PC-3 (cell line): ENCODE measurements at regions not wholly inside any gene's neighbourhood (a gene's known extent, or its start where the extent isn't known, plus 50 kb on each side); places are given as distances from the start of the nearest gene placed in this dataset.

Source experiments
- ATAC-seq: fragments of 200-7000 bp; cut with Tn5 transposase; 2 replicates; pipeline ENCODE4 v1.9.1; 2020; ENCODE audit warnings: mild to moderate bottlenecking, moderate library complexity
- BruUV-seq: library from RNA; stranded (reverse); fragments of 400-500 nt; replicated peaks from 2 replicates; lab custom pipeline; 2021; lab: Mats Ljungman, UMichigan
- CTCF ChIA-PET: fragments of 300-600 bp; sonication (Branson Sonifier 250); formaldehyde crosslinking; loops from one replicate; lab custom pipeline; 2022; ENCODE audit warnings: antibody characterized with exemption; lab: Charles Lee
- POLR2A ChIA-PET: fragments of 300-600 bp; sonication (Branson Sonifier 250); formaldehyde crosslinking; loops from one replicate; lab custom pipeline; 2022; ENCODE audit warnings: antibody characterized with exemption; ENCODE audit not compliant: unreplicated experiment; lab: Charles Lee
- DNase-seq: peaks from one replicate; pipeline ENCODE4 v3.0.0-alpha.2; 2015
- H2AFZ ChIP-seq: fragments of 300-600 bp; sonication (generic); 2 replicates; pipeline ENCODE4 v1.6.0; 2016; ENCODE audit warnings: antibody characterized with exemption, low read length
- H3F3A ChIP-seq: fragments of 300-600 bp; sonication (generic); one replicate; pipeline ENCODE4 v1.6.0; 2017; ENCODE audit warnings: antibody characterized with exemption, low read length, control low read depth, mild to moderate bottlenecking; ENCODE audit not compliant: unreplicated experiment
- H3K27ac ChIP-seq: fragments of 300-600 bp; sonication (generic); 2 replicates; pipeline ENCODE4 v1.5.1; 2016; ENCODE audit warnings: mild to moderate bottlenecking, low read length
- H3K27me3 ChIP-seq: fragments of 300-600 bp; sonication (generic); 2 replicates; pipeline ENCODE4 v1.6.1; 2016; ENCODE audit warnings: low read length, mixed read lengths
- H3K36me3 ChIP-seq: fragments of 300-600 bp; sonication (generic); 2 replicates; pipeline ENCODE4 v1.6.1; 2016; ENCODE audit warnings: low read depth, mixed run types, low read length, mixed read lengths
- H3K4me1 ChIP-seq: fragments of 300-600 bp; sonication (generic); 2 replicates; pipeline ENCODE4 v1.5.1; 2016; ENCODE audit warnings: low read length; ENCODE audit not compliant: insufficient read depth
- H3K4me2 ChIP-seq: fragments of 300-600 bp; sonication (generic); 2 replicates; pipeline ENCODE4 v1.6.0; 2016; ENCODE audit warnings: low read length
- H3K4me3 ChIP-seq: fragments of 300-600 bp; sonication (generic); 2 replicates; pipeline ENCODE4 v1.5.1; 2016; ENCODE audit warnings: mild to moderate bottlenecking, low read length, mixed read lengths
- H3K79me2 ChIP-seq: fragments of 300-600 bp; sonication (generic); 2 replicates; pipeline ENCODE4 v1.6.1; 2017; ENCODE audit warnings: low read length, mixed read lengths
- H3K9ac ChIP-seq: fragments of 300-600 bp; sonication (generic); 2 replicates; pipeline ENCODE4 v1.6.0; 2016; ENCODE audit warnings: mild to moderate bottlenecking, low read length
- H3K9me2 ChIP-seq: fragments of 300-600 bp; sonication (generic); replicated peaks from 2 replicates; pipeline ENCODE4 v1.6.1; 2016; ENCODE audit warnings: mixed run types, low read length, mixed read lengths
- H3K9me3 ChIP-seq: fragments of 300-600 bp; sonication (generic); 2 replicates; pipeline ENCODE4 v1.6.1; 2016; ENCODE audit warnings: low read length, mixed read lengths
- H4K20me1 ChIP-seq: fragments of 300-600 bp; sonication (generic); 2 replicates; pipeline ENCODE4 v1.6.1; 2016; ENCODE audit warnings: low read length, mixed read lengths
- EZH2 ChIP-seq: fragments of 300-600 bp; sonication (generic); IDR thresholded peaks from one replicate; pipeline ENCODE4 v1.6.1; 2017; ENCODE audit warnings: antibody characterized with exemption, mild to moderate bottlenecking, low read length; ENCODE audit not compliant: unreplicated experiment
- EZH2phosphoT487 ChIP-seq: fragments of 300-600 bp; sonication (generic); IDR thresholded peaks from 2 replicates; pipeline ENCODE4 v1.6.1; 2018; ENCODE audit warnings: mild to moderate bottlenecking, antibody characterized with exemption, low read length, borderline replicate concordance
- intact Hi-C: fragments of 100-400 bp; cut with micrococcal nuclease; formaldehyde crosslinking; loops from 2 replicates; pipeline ENCODE4 v1.9.0; 2023
- TF ChIP-seq, protein P1 (sequence below): fragments of 300-600 bp; sonication (generic); conservative IDR thresholded peaks from 2 replicates; pipeline ENCODE4 v1.5.1; 2017; ENCODE audit warnings: antibody characterized with exemption, low read depth, mild to moderate bottlenecking, low read length

DNA sequence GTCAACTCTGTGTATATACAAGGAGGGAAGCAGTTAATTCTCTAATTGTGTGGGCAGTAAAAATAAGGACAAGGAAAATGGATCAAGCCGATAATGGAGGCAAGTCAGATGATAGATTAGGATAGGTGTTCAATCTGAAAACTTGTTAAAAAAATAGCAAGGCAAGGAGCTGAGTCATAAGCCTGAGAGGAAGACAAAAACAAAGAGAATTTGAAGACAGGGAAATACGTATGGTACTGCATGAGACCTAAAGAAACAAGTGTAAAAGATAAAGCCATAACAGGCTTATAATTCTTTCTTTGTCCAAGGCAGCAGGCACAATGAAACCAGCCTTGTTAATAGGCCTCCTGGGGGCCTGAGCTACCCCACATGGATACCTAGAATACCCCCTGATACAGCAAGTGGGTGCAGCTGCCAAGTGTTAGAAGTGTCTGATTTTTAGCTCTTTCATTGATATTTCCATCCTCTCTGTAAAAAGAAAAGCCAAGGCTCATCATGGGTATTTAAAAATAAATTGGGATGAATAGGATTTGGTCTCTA, 1570.6 kb upstream of the LRRTM3 start:
- no peaks in the 10 kb centered on the region for H3K9me2 ChIP-seq
- H4K20me1 ChIP-seq = no peaks in the 10 kb centered on the region
- CTCF ChIA-PET = interaction anchor here (0.6 kb wide), 1 partner anchor 924 kb away, joined by 5 read pairs; no protein-coding TSS in a partner anchor
- no peaks in the 10 kb centered on the region for H3K79me2 ChIP-seq
- no peaks in the 10 kb centered on the region for H3K4me1 ChIP-seq
- no peak overlapping the region for H3K4me3 ChIP-seq
- no peak overlapping the region for H2AFZ ChIP-seq
- H3K4me2 ChIP-seq = no peak overlapping the region
- H3K36me3 ChIP-seq = no peaks in the 10 kb centered on the region
- no TSS peak for BruUV-seq
- TF ChIP-seq, protein P1, sequence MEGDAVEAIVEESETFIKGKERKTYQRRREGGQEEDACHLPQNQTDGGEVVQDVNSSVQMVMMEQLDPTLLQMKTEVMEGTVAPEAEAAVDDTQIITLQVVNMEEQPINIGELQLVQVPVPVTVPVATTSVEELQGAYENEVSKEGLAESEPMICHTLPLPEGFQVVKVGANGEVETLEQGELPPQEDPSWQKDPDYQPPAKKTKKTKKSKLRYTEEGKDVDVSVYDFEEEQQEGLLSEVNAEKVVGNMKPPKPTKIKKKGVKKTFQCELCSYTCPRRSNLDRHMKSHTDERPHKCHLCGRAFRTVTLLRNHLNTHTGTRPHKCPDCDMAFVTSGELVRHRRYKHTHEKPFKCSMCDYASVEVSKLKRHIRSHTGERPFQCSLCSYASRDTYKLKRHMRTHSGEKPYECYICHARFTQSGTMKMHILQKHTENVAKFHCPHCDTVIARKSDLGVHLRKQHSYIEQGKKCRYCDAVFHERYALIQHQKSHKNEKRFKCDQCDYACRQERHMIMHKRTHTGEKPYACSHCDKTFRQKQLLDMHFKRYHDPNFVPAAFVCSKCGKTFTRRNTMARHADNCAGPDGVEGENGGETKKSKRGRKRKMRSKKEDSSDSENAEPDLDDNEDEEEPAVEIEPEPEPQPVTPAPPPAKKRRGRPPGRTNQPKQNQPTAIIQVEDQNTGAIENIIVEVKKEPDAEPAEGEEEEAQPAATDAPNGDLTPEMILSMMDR = no peak
- TF ChIP-seq EZH2phosphoT487 = no peak
- TF ChIP-seq EZH2 = no peak
- ATAC-seq = no peak
- no peak for DNase-seq
- no peaks in the 10 kb centered on the region for H3K27me3 ChIP-seq
- no peaks in the 10 kb centered on the region for H3K9me3 ChIP-seq
- no peak overlapping the region for H3K27ac ChIP-seq
- POLR2A ChIA-PET = no interaction called here
- intact Hi-C loops = loop anchor here (5.0 to 10.0 kb wide), 6 partner anchors 217 to 1270 kb away; no protein-coding TSS in a partner anchor
- no peak overlapping the region for H3K9ac ChIP-seq
- no peaks in the 10 kb centered on the region for H3F3A ChIP-seq

DNA sequence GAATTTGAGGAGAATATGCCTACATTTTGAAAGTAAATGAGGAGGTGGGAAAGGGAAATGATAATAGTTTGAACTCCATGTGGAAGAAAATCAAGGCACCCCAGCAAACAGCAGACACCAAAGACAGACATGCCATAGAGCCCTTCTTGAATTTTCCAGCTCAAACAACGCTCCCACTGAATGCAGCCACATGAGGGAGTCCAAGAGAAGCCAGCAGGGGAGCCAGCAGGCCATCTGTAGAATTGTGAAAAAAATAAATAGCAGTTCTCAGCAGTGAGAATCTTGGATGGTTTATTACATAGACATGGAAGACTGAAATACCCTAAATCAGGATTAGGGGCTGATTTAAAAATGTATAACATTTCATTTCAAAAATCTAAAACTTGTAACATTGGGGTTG, 1567.3 kb upstream of the LRRTM3 start:
- Histone ChIP-seq H3K27me3 (no peaks in the 10 kb centered on the region), H3K9ac (no peak overlapping the region), H3F3A (no peaks in the 10 kb centered on the region), H3K79me2 (no peaks in the 10 kb centered on the region), H3K36me3 (no peaks in the 10 kb centered on the region), H3K27ac (no peak overlapping the region), H3K9me2 (no peaks in the 10 kb centered on the region), H3K4me3 (no peak overlapping the region), H3K9me3 (no peaks in the 10 kb centered on the region), H3K4me2 (no peak overlapping the region), H4K20me1 (no peaks in the 10 kb centered on the region), H3K4me1 (no peaks in the 10 kb centered on the region), H2AFZ (no peak overlapping the region)
- POLR2A ChIA-PET = no interaction called here
- peak; percentile 76 for DNase-seq
- CTCF ChIA-PET = interaction anchor here (0.6 to 1.0 kb wide), 5 partner anchors 27 to 517 kb away, joined by 3 to 4 read pairs (median 3); no protein-coding TSS in a partner anchor
- peak; percentile 94 for ATAC-seq
- intact Hi-C loops = loop anchor here (1.0 to 10.0 kb wide), 9 partner anchors 214 to 1266 kb away; no protein-coding TSS in a partner anchor
- BruUV-seq = no TSS peak
- TF ChIP-seq, protein P1 = peak; percentile 96
- no peak for TF ChIP-seq EZH2
- no peak for TF ChIP-seq EZH2phosphoT487

DNA sequence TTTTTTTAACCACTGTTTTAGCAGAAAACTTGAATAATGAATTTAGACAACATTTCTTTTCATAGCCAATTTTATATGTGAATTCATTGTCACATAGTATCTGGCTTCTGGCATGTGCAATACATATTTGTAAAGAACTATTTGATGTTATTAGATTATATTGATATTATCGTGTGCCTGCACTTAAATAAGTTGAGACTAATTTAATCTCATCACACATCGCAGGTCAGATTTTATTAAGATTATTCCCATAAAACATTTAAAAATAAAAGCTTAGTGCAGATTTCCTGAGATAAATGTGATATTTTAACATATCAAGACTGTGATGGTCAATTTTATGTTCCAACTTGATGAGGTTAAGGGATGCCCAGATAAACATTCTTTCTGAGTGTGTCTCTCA, 1565.3 kb upstream of the LRRTM3 start:
- H4K20me1 ChIP-seq = no peaks in the 10 kb centered on the region
- no peaks in the 10 kb centered on the region for H3K36me3 ChIP-seq
- no peaks in the 10 kb centered on the region for H3K4me1 ChIP-seq
- no peak overlapping the region for H3K4me2 ChIP-seq
- DNase-seq = no peak
- intact Hi-C loops = no loop called here
- H3K4me3 ChIP-seq = no peak overlapping the region
- no peak for ATAC-seq
- CTCF ChIA-PET = no interaction called here
- H3K9me2 ChIP-seq = no peaks in the 10 kb centered on the region
- TF ChIP-seq, protein P1 = no peak
- no peak for TF ChIP-seq EZH2
- H3K9ac ChIP-seq = no peak overlapping the region
- no peaks in the 10 kb centered on the region for H3K9me3 ChIP-seq
- H3K27ac ChIP-seq = no peak overlapping the region
- no peaks in the 10 kb centered on the region for H3K79me2 ChIP-seq
- BruUV-seq = no TSS peak
- POLR2A ChIA-PET = no interaction called here
- no peak overlapping the region for H2AFZ ChIP-seq
- H3K27me3 ChIP-seq = no peaks in the 10 kb centered on the region
- no peaks in the 10 kb centered on the region for H3F3A ChIP-seq
